OCI-LY3 (cell line): ENCODE measurements at regions not wholly inside any gene's neighbourhood (a gene's known extent, or its start where the extent isn't known, plus 50 kb on each side); places are given as distances from the start of the nearest gene placed in this dataset.
"Not testable (repeated sequence)": the region's sequence is repeated elsewhere in the genome, so short reads cannot be mapped to it uniquely, and the experiment has no call there.

ENCODE experiments used
- H2AFZ ChIP-seq: fragments of 200-600, 300-600 bp; shearing (Covaris generic); 2 replicates; pipeline ENCODE4 v1.6.0; 2014; ENCODE audit warnings: antibody characterized with exemption, low read depth, low read length
- H3K27ac ChIP-seq: fragments of 200-600, 300-600 bp; sonication (generic); 2 replicates; pipeline ENCODE4 v1.5.1; 2014; ENCODE audit warnings: mild to moderate bottlenecking, low read length, moderate library complexity, mixed read lengths
- H3K27me3 ChIP-seq: fragments of 200-600, 300-600 bp; sonication (generic); 2 replicates; pipeline ENCODE4 v1.6.1; 2014; ENCODE audit warnings: low read depth, low read length, mixed read lengths
- H3K36me3 ChIP-seq: fragments of 200-600, 300-600 bp; sonication (generic); replicated peaks from 2 replicates; pipeline ENCODE3; 2014; ENCODE audit warnings: low read depth, low read length, mixed read lengths
- H3K4me1 ChIP-seq: fragments of 300-600, 200-600 bp; sonication (generic); 2 replicates; pipeline ENCODE4 v1.6.1; 2014; ENCODE audit warnings: low read length, mixed read lengths
- H3K4me2 ChIP-seq: fragments of 200-600, 300-600 bp; sonication (generic); 2 replicates; pipeline ENCODE4 v1.6.1; 2014; ENCODE audit warnings: low read length, mixed read lengths
- H3K4me3 ChIP-seq: fragments of 300-600, 200-600 bp; sonication (generic); 2 replicates; pipeline ENCODE4 v1.5.1; 2014; ENCODE audit warnings: antibody characterized with exemption, mild to moderate bottlenecking, low read length, moderate library complexity
- H3K79me2 ChIP-seq: fragments of 300-600, 200-600 bp; shearing (Covaris generic); 2 replicates; pipeline ENCODE4 v1.6.1; 2014; ENCODE audit warnings: mild to moderate bottlenecking, low read length, mixed read lengths
- H3K9ac ChIP-seq: fragments of 300-600, 200-600 bp; shearing (Covaris generic); 2 replicates; pipeline ENCODE4 v1.6.0; 2014; ENCODE audit warnings: mild to moderate bottlenecking, low read length, moderate library complexity
- H3K9me3 ChIP-seq: fragments of 200-600, 300-600 bp; shearing (Covaris generic); 2 replicates; pipeline ENCODE4 v1.6.1; 2014; ENCODE audit warnings: low read length, mixed read lengths; ENCODE audit not compliant: insufficient read depth
- H4K20me1 ChIP-seq: fragments of 200-600, 300-600 bp; sonication (generic); 2 replicates; pipeline ENCODE4 v1.6.1; 2016; ENCODE audit warnings: low read length, mixed read lengths; ENCODE audit not compliant: insufficient read depth
- CTCF ChIP-seq: fragments of 200-600, 300-600 bp; sonication (generic); IDR thresholded peaks from 2 replicates; pipeline ENCODE4 v1.5.1; 2014; ENCODE audit warnings: antibody characterized with exemption, low read length, low read depth
- EZH2phosphoT487 ChIP-seq: fragments of 200-600 bp; shearing (Covaris generic); IDR thresholded peaks from 2 replicates; pipeline ENCODE4 v1.6.1; 2018; ENCODE audit warnings: antibody characterized with exemption, mixed run types, low read depth

DNA sequence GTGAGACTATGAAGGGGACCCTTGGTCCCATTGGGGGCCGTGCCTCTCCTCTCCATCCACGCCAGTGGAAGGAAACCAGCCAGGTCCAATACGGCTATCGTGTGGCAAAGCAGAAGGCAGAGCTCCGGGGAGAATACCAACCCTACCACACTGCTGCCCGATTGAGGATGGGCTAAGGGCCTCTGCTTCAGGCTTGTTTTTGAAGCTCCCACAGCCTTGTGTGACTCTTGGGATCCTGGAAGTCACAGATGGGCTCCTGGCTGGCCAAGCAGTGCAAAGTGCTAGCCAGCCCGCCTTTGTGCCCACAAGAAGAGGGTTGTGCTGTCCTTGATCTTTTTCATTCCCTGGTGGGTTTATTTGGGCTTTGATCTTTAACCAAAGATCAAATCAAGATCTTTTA is 70.6 kb upstream of the ID2 start:
- Histone ChIP-seq H3K9ac (no peak overlapping the region), H3K4me2 (no peak overlapping the region), H3K9me3 (no peaks in the 10 kb centered on the region), H3K36me3 (no peaks in the 10 kb centered on the region), H3K4me1 (peaks cover 26% of the 10 kb centered on the region), H3K27ac (no peak overlapping the region), H3K79me2 (no peaks in the 10 kb centered on the region), H4K20me1 (no peaks in the 10 kb centered on the region), H3K4me3 (no peak overlapping the region), H2AFZ (no peak overlapping the region), H3K27me3 (no peaks in the 10 kb centered on the region)
- no peak for TF ChIP-seq CTCF

DNA sequence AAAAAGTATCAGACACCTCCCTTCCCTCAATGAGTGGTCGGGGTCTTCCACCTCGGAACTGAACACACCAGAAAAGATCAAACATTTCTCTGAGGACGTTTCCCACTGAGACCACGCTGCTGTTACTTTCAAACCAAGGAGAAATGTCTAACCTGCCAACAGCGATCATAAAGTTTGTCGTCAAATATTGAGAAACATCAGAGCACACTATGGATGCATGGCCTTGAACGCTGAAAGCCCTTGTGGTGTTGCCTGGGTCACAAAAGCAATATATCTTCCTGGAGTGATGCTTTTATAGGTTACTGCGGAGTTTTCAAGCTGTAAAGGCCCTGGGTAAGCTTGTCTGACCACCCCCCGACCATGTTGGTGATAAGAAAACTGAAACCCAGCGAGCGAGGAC is 70.2 kb upstream of the ID2 start:
- no peak overlapping the region for H3K9ac ChIP-seq
- H3K27ac ChIP-seq, result no peak overlapping the region
- no peaks in the 10 kb centered on the region for H3K36me3 ChIP-seq
- no peak overlapping the region for H3K4me3 ChIP-seq
- no peak for TF ChIP-seq EZH2phosphoT487
- no peak for TF ChIP-seq CTCF
- no peak overlapping the region for H3K4me2 ChIP-seq
- no peak overlapping the region for H2AFZ ChIP-seq
- no peaks in the 10 kb centered on the region for H3K9me3 ChIP-seq
- H3K27me3 ChIP-seq, result no peaks in the 10 kb centered on the region
- peaks cover 22% of the 10 kb centered on the region for H3K4me1 ChIP-seq
- H3K79me2 ChIP-seq, result no peaks in the 10 kb centered on the region
- no peaks in the 10 kb centered on the region for H4K20me1 ChIP-seq

DNA sequence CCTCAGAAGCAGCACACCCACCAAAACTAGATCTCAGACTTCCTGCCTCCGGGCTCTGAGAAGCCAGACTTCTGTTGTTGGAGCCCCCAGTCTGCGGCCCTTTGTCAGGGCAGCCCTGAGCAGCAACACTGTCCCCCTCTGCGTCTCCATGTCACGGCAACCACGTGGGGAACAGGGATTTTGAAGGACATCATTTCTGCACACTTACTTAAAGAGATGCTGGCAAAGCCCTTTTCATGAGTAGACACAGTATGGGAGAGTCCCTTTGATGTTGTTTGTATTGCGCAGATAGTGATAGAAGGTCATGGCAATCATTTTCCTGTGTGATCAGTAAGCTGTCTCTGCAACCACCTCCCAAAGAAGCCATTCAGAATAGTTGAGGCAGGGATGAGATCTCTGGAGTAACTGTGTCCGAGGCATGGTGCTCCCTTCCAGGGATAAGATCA is 69.1 kb upstream of the ID2 start:
- Histone ChIP-seq H3K9ac (no peak overlapping the region), H4K20me1 (no peaks in the 10 kb centered on the region), H3K27ac (no peak overlapping the region), H2AFZ (no peak overlapping the region), H3K79me2 (no peaks in the 10 kb centered on the region), H3K9me3 (no peaks in the 10 kb centered on the region), H3K36me3 (no peaks in the 10 kb centered on the region), H3K4me2 (no peak overlapping the region), H3K4me1 (peaks cover 11% of the 10 kb centered on the region), H3K27me3 (no peaks in the 10 kb centered on the region), H3K4me3 (no peak overlapping the region)
- TF ChIP-seq EZH2phosphoT487, result no peak
- TF ChIP-seq CTCF, result no peak

- H3K4me1 ChIP-seq, H3K9ac ChIP-seq, H2AFZ ChIP-seq, H3K4me3 ChIP-seq, H4K20me1 ChIP-seq, H3K27me3 ChIP-seq, H3K36me3 ChIP-seq, H3K79me2 ChIP-seq, H3K9me3 ChIP-seq, H3K4me2 ChIP-seq, H3K27ac ChIP-seq: not testable (repeated sequence)
These were observed 68.5 kb upstream of the ID2 start for GRCh38 chr2:8613207-8613999.
